Endodermal cell (in vitro differentiated cells): ENCODE measurements at regions not wholly inside any gene's neighbourhood (a gene's known extent, or its start where the extent isn't known, plus 50 kb on each side); places are given as distances from the start of the nearest gene placed in this dataset.
"Not testable (repeated sequence)": the region's sequence is repeated elsewhere in the genome, so short reads cannot be mapped to it uniquely, and the experiment has no call there.

Experiments
- DNase-seq: peaks from one replicate; pipeline ENCODE4 v3.0.0-alpha.2; 2017
- H3K27ac ChIP-seq: 2 replicates; pipeline ENCODE4 v1.5.1; 2013; ENCODE audit warnings: mild to moderate bottlenecking, low read depth, low read length, moderate library complexity
- H3K27me3 ChIP-seq: 2 replicates; pipeline ENCODE4 v1.6.1; 2013; ENCODE audit warnings: mild to moderate bottlenecking, low read length, moderate library complexity; ENCODE audit not compliant: insufficient read depth, control insufficient read depth, poor library complexity, severe bottlenecking
- H3K36me3 ChIP-seq: 2 replicates; pipeline ENCODE4 v1.7.0; 2013; ENCODE audit warnings: mild to moderate bottlenecking, low read length, moderate library complexity; ENCODE audit not compliant: control insufficient read depth, insufficient read depth
- H3K4me1 ChIP-seq: one replicate; pipeline ENCODE4 v1.7.0; 2013; ENCODE audit warnings: low read length; ENCODE audit not compliant: control insufficient read depth, insufficient read depth
- H3K4me3 ChIP-seq: 2 replicates; pipeline ENCODE4 v1.5.1; 2013; ENCODE audit warnings: mild to moderate bottlenecking, low read length, moderate library complexity
- H3K9ac ChIP-seq: 2 replicates; pipeline ENCODE4 v1.6.1; 2013; ENCODE audit warnings: mild to moderate bottlenecking, low read length, moderate library complexity; ENCODE audit not compliant: poor library complexity, severe bottlenecking; ENCODE audit errors: extremely low read depth
- H3K9me3 ChIP-seq: 2 replicates; pipeline ENCODE4 v1.6.1; 2013; ENCODE audit warnings: mild to moderate bottlenecking, low read length, moderate library complexity; ENCODE audit not compliant: control insufficient read depth
- H3K27ac Mint-ChIP-seq: 2 replicates; pipeline ENCODE4 v1.8.0; 2020; ENCODE audit warnings: mixed read lengths
- H3K27me3 Mint-ChIP-seq: 2 replicates; pipeline ENCODE4 v1.8.0; 2021; ENCODE audit warnings: mild to moderate bottlenecking, mixed read lengths; ENCODE audit not compliant: insufficient read depth
- H3K36me3 Mint-ChIP-seq: 2 replicates; pipeline ENCODE4 v1.8.0; 2020; ENCODE audit warnings: low read depth, mixed read lengths
- H3K4me1 Mint-ChIP-seq: 2 replicates; pipeline ENCODE4 v1.8.0; 2020; ENCODE audit warnings: mixed read lengths
- H3K4me3 Mint-ChIP-seq: 2 replicates; pipeline ENCODE4 v1.8.0; 2020; ENCODE audit warnings: mild to moderate bottlenecking, moderate library complexity, mixed read lengths
- H3K9me3 Mint-ChIP-seq: 2 replicates; pipeline ENCODE4 v1.8.0; 2020; ENCODE audit warnings: mild to moderate bottlenecking, mixed read lengths
- CTCF ChIP-seq: fragments of 200-600 bp; sonication (generic); conservative IDR thresholded peaks from 2 replicates; pipeline ENCODE4 v1.5.0; 2021; ENCODE audit warnings: antibody characterized with exemption, mild to moderate bottlenecking
- WGBS, 2 experiments: methylation state at CpG; one replicate each; pipeline versions ENCODE4 v1.1.5 to v1.1.7; 2013; ENCODE audit warnings: missing lambda C conversion rate in 2 of 2, mixed read lengths in 1 of 2; ENCODE audit not compliant: insufficient coverage in 1 of 2, insufficient read length in 1 of 2; 5-methylcytosine and 5-hydroxymethylcytosine counted together

DNA sequence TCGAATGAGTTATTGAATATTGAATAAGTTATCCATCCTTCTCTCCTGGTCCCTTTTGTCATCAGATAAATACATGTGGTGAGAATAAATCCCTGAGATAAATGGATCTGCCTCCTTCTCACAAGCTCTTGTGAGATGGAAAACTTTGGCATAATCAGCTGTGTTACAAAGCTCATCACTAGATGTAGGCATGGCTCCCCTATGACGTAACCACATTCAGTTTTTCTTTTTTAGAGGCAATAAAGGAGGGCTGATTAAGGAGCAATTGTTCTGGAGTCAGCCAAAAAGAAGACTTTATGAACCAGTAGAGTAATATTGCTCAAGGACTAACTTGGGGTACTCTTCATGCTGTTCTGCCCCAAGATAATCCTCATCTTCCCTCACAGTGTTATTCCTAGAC lies 90.5 kb upstream of the GATB start:
- DNase-seq = no peak
- peaks cover 12% of the 10 kb centered on the region for H3K27me3 Mint-ChIP-seq
- no peak overlapping the region for H3K27ac ChIP-seq
- H3K4me1 ChIP-seq = no peaks in the 10 kb centered on the region
- H3K27ac Mint-ChIP-seq = no peak overlapping the region
- H3K9me3 ChIP-seq = peaks cover 7% of the 10 kb centered on the region
- H3K36me3 Mint-ChIP-seq = no peaks in the 10 kb centered on the region
- H3K36me3 ChIP-seq = no peaks in the 10 kb centered on the region
- H3K27me3 ChIP-seq = peaks cover 38% of the 10 kb centered on the region
- no peak for TF ChIP-seq CTCF
- peaks cover 6% of the 10 kb centered on the region for H3K9me3 Mint-ChIP-seq
- H3K4me3 Mint-ChIP-seq = no peak overlapping the region
- no peaks in the 10 kb centered on the region for H3K4me1 Mint-ChIP-seq
- no peak overlapping the region for H3K4me3 ChIP-seq
- 87% methylated on average over 2 of the region's 2 CpGs; no CpG with 5 or more reads in 1 of the 2 experiments for WGBS, 2 experiments
- H3K9ac ChIP-seq = no peak overlapping the region

GRCh38 chr4:151850791-151851213 lies 90.0 kb upstream of the GATB start:
- no peaks in the 10 kb centered on the region for H3K36me3 Mint-ChIP-seq
- Histone ChIP-seq H3K9ac (no peak overlapping the region), H3K36me3 (no peaks in the 10 kb centered on the region), H3K9me3 (peaks cover 7% of the 10 kb centered on the region), H3K27me3 (peaks cover 32% of the 10 kb centered on the region), H3K4me1 (no peaks in the 10 kb centered on the region), H3K4me3 (no peak overlapping the region), H3K27ac (no peak overlapping the region)
- no peak for DNase-seq
- H3K4me3 Mint-ChIP-seq = no peak overlapping the region
- 82 to 85% methylated on average over 2 of the region's 2 CpGs for WGBS, 2 experiments
- no peaks in the 10 kb centered on the region for H3K4me1 Mint-ChIP-seq
- peaks cover 8% of the 10 kb centered on the region for H3K9me3 Mint-ChIP-seq
- H3K27ac Mint-ChIP-seq = no peak overlapping the region
- H3K27me3 Mint-ChIP-seq = peaks cover 12% of the 10 kb centered on the region
- no peak for TF ChIP-seq CTCF

- not testable (repeated sequence) for H3K27ac Mint-ChIP-seq, H3K27me3 Mint-ChIP-seq, H3K4me1 ChIP-seq, H3K4me3 ChIP-seq, H3K4me3 Mint-ChIP-seq, H3K9me3 ChIP-seq, H3K27me3 ChIP-seq, H3K27ac ChIP-seq, H3K4me1 Mint-ChIP-seq, H3K36me3 Mint-ChIP-seq, DNase-seq, H3K9ac ChIP-seq, H3K36me3 ChIP-seq
- 96% methylated on average over 3 of the region's 3 CpGs; no CpG with 5 or more reads in 1 of the 2 experiments for WGBS, 2 experiments
- peaks cover 11% of the 10 kb centered on the region for H3K9me3 Mint-ChIP-seq
Measured at GRCh38 chr4:151845551-151845950, 84.7 kb upstream of the GATB start.

- Mint-ChIP-seq H3K4me3 (no peak overlapping the region), H3K27ac (no peak overlapping the region), H3K9me3 (peaks cover 15% of the 10 kb centered on the region), H3K36me3 (no peaks in the 10 kb centered on the region), H3K4me1 (no peaks in the 10 kb centered on the region), H3K27me3 (no peaks in the 10 kb centered on the region)
- WGBS, 2 experiments = 90 to 100% methylated on average over 2 to 4 of the region's 4 CpGs
- H3K4me3 ChIP-seq = no peak overlapping the region
- H3K36me3 ChIP-seq = no peaks in the 10 kb centered on the region
- no peak overlapping the region for H3K9ac ChIP-seq
- TF ChIP-seq CTCF = no peak
- H3K27ac ChIP-seq = no peak overlapping the region
- H3K4me1 ChIP-seq = no peaks in the 10 kb centered on the region
- H3K27me3 ChIP-seq = no peaks in the 10 kb centered on the region
- DNase-seq = no peak
- no peaks in the 10 kb centered on the region for H3K9me3 ChIP-seq
Measured at GRCh38 chr4:151842430-151843079, 81.7 kb upstream of the GATB start.
